H1 (cell line): ENCODE measurements at regions not wholly inside any gene's neighbourhood (a gene's known extent, or its start where the extent isn't known, plus 50 kb on each side); places are given as distances from the start of the nearest gene placed in this dataset.

Experiments used
- CHD1 ChIP-seq: IDR thresholded peaks from 2 replicates; pipeline ENCODE4 v1.6.1; 2012; ENCODE audit warnings: low read depth, low read length, improper control_type of control experiment
- CHD2 ChIP-seq: IDR thresholded peaks from 2 replicates; pipeline ENCODE4 v1.6.1; 2012; ENCODE audit warnings: low read length, improper control_type of control experiment
- RNF2 ChIP-seq: fragments of 200-900, 300-1000 bp; sonication (generic); IDR thresholded peaks from 2 replicates; pipeline ENCODE4 v1.7.1; 2016; ENCODE audit warnings: borderline replicate concordance, low read depth, mild to moderate bottlenecking, antibody characterized with exemption, low read length; ENCODE audit not compliant: poor library complexity, severe bottlenecking; ENCODE audit errors: missing control alignments
- SIN3A ChIP-seq, 2 experiments: IDR thresholded peaks in 1 of 2; conservative IDR thresholded peaks in 1 of 2; 2 replicates each; pipeline ENCODE4 v1.6.1; 2011 to 2012; ENCODE audit warnings: low read length in 2 of 2, improper control_type of control experiment in 1 of 2, low read depth in 1 of 2, mild to moderate bottlenecking in 1 of 2
- TEAD4 ChIP-seq: IDR thresholded peaks from 2 replicates; pipeline ENCODE4 v1.6.1; 2012; ENCODE audit warnings: low read depth, low read length, inconsistent platforms, mixed read lengths
- USF2 ChIP-seq: IDR thresholded peaks from 2 replicates; pipeline ENCODE4 v1.6.1; 2011; ENCODE audit warnings: low read length, improper control_type of control experiment

GRCh38 chr12:77599782-77600467 lies 230.8 kb upstream of the NAV3 start (continued):
- TF ChIP-seq SIN3A (conservative IDR thresholded peaks at IDR 0.05 in 1 of 2, IDR thresholded peaks at IDR 0.05 in 1 of 2; ENCODE audit: low read depth in 1 of 2, low read length in 2 of 2) (no peak), CHD2 (no peak), RNF2 (no peak), USF2 (no peak), CHD1 (no peak), TEAD4 (no peak)
- TF ChIP-seq, all 59 proteins: peak for 0
